Neural progenitor cell (in vitro differentiated cells): ENCODE measurements at regions not wholly inside any gene's neighbourhood (a gene's known extent, or its start where the extent isn't known, plus 50 kb on each side); places are given as distances from the start of the nearest gene placed in this dataset.

Experiments
- DNase-seq: peaks from one replicate; pipeline ENCODE4 v3.0.0-alpha.2; 2016; ENCODE audit warnings: low spot score
- H2AFZ ChIP-seq: fragments of 200-600 bp; sonication (generic); replicated peaks from 2 replicates; pipeline ENCODE4 v1.6.1; 2016; ENCODE audit warnings: antibody characterized with exemption
- H3F3A ChIP-seq: fragments of 200-600 bp; sonication (generic); 2 replicates; pipeline ENCODE4 v1.6.1; 2016; ENCODE audit warnings: antibody characterized with exemption, low read depth
- H3K27ac ChIP-seq: fragments of 200-600 bp; sonication (generic); 2 replicates; pipeline ENCODE4 v1.5.1; 2016; ENCODE audit warnings: mild to moderate bottlenecking
- H3K27me3 ChIP-seq: fragments of 200-600 bp; sonication (generic); 2 replicates; pipeline ENCODE4 v1.6.1; 2016; ENCODE audit warnings: mild to moderate bottlenecking, moderate library complexity
- H3K36me3 ChIP-seq: fragments of 200-600 bp; sonication (generic); 2 replicates; pipeline ENCODE4 v1.5.1; 2016
- H3K4me1 ChIP-seq: fragments of 200-600 bp; sonication (generic); 2 replicates; pipeline ENCODE4 v1.6.1; 2016; ENCODE audit warnings: mixed run types
- H3K4me2 ChIP-seq: fragments of 200-600 bp; sonication (generic); 2 replicates; pipeline ENCODE4 v1.6.1; 2016
- H3K4me3 ChIP-seq: fragments of 200-600 bp; sonication (generic); 2 replicates; pipeline ENCODE4 v1.5.1; 2016
- H3K79me2 ChIP-seq: fragments of 200-600 bp; sonication (generic); 2 replicates; pipeline ENCODE4 v1.6.1; 2016; ENCODE audit warnings: low read depth
- H3K9ac ChIP-seq: fragments of 200-600 bp; sonication (generic); 2 replicates; pipeline ENCODE4 v1.6.1; 2016
- H3K9me3 ChIP-seq: fragments of 200-600 bp; sonication (generic); 2 replicates; pipeline ENCODE4 v1.5.1; 2016; ENCODE audit warnings: low read depth
- H4K20me1 ChIP-seq: fragments of 200-600 bp; sonication (generic); 2 replicates; pipeline ENCODE4 v1.6.1; 2016; ENCODE audit warnings: low read depth
- H3K27ac Mint-ChIP-seq: 3 replicates; pipeline ENCODE4 v1.8.0; 2021; ENCODE audit warnings: mixed read lengths
- H3K27me3 Mint-ChIP-seq: 2 replicates; pipeline ENCODE4 v1.8.0; 2022; ENCODE audit warnings: low read depth, mild to moderate bottlenecking, inconsistent platforms, moderate library complexity, mixed read lengths; ENCODE audit not compliant: insufficient read depth
- H3K36me3 Mint-ChIP-seq: 3 replicates; pipeline ENCODE4 v1.8.0; 2021; ENCODE audit warnings: mixed read lengths
- H3K4me1 Mint-ChIP-seq: 3 replicates; pipeline ENCODE4 v1.8.0; 2021; ENCODE audit warnings: mixed read lengths
- H3K4me3 Mint-ChIP-seq: 3 replicates; pipeline ENCODE4 v1.8.0; 2021; ENCODE audit warnings: mild to moderate bottlenecking, moderate library complexity, mixed read lengths
- H3K9me3 Mint-ChIP-seq: 3 replicates; pipeline ENCODE4 v1.8.0; 2020; ENCODE audit warnings: mixed read lengths
- CTCF ChIP-seq: fragments of 200-600 bp; sonication (generic); IDR thresholded peaks from 2 replicates; pipeline ENCODE4 v1.5.1; 2017; ENCODE audit warnings: antibody characterized with exemption, mild to moderate bottlenecking
- EZH2 ChIP-seq: fragments of 200-600 bp; sonication (generic); IDR thresholded peaks from 2 replicates; pipeline ENCODE4 v1.6.1; 2017; ENCODE audit warnings: antibody characterized with exemption, mild to moderate bottlenecking, moderate library complexity
- EZH2phosphoT487 ChIP-seq: fragments of 200-600 bp; sonication (generic); IDR thresholded peaks from 2 replicates; pipeline ENCODE4 v1.6.1; 2017; ENCODE audit warnings: antibody characterized with exemption

- Histone ChIP-seq H3K27me3 (no peaks in the 10 kb centered on the region), H2AFZ (no peak overlapping the region), H3K4me2 (no peak overlapping the region), H3K27ac (no peak overlapping the region), H3K9ac (no peak overlapping the region), H3F3A (no peaks in the 10 kb centered on the region), H3K4me1 (no peaks in the 10 kb centered on the region), H3K79me2 (no peaks in the 10 kb centered on the region), H3K9me3 (no peaks in the 10 kb centered on the region), H3K4me3 (no peak overlapping the region), H4K20me1 (no peaks in the 10 kb centered on the region), H3K36me3 (no peaks in the 10 kb centered on the region)
- no peak for DNase-seq
- Mint-ChIP-seq H3K36me3 (no peaks in the 10 kb centered on the region), H3K27ac (no peak overlapping the region), H3K27me3 (peaks cover 3% of the 10 kb centered on the region), H3K4me1 (no peaks in the 10 kb centered on the region), H3K4me3 (no peak overlapping the region), H3K9me3 (peaks cover 5% of the 10 kb centered on the region)
- no peak for TF ChIP-seq EZH2phosphoT487
Measured at GRCh38 chr9:115300116-115300515, 182.2 kb upstream of the TNC start.

- H3K27ac Mint-ChIP-seq, result no peak overlapping the region
- Histone ChIP-seq H3K9me3 (no peaks in the 10 kb centered on the region), H3F3A (no peaks in the 10 kb centered on the region), H3K36me3 (no peaks in the 10 kb centered on the region), H3K4me2 (no peak overlapping the region), H3K4me1 (no peaks in the 10 kb centered on the region), H2AFZ (peak overlapping the region; percentile 22), H3K79me2 (no peaks in the 10 kb centered on the region), H3K9ac (no peak overlapping the region), H3K27ac (no peak overlapping the region), H3K27me3 (no peaks in the 10 kb centered on the region), H3K4me3 (no peak overlapping the region), H4K20me1 (no peaks in the 10 kb centered on the region)
- H3K36me3 Mint-ChIP-seq, result no peaks in the 10 kb centered on the region
- no peak overlapping the region for H3K4me3 Mint-ChIP-seq
- H3K4me1 Mint-ChIP-seq, result no peaks in the 10 kb centered on the region
- peaks cover 5% of the 10 kb centered on the region for H3K9me3 Mint-ChIP-seq
- no peak for DNase-seq
- no peak for TF ChIP-seq EZH2phosphoT487
- H3K27me3 Mint-ChIP-seq, result peaks cover 3% of the 10 kb centered on the region
Measured at GRCh38 chr9:115300874-115301273, 182.9 kb upstream of the TNC start.

- no peaks in the 10 kb centered on the region for H4K20me1 ChIP-seq
- no peaks in the 10 kb centered on the region for H3K4me1 ChIP-seq
- H3K27ac ChIP-seq, result no peak overlapping the region
- H3K79me2 ChIP-seq, result no peaks in the 10 kb centered on the region
- H3K27me3 Mint-ChIP-seq, result peaks cover 3% of the 10 kb centered on the region
- peaks cover 5% of the 10 kb centered on the region for H3K9me3 Mint-ChIP-seq
- H2AFZ ChIP-seq, result no peak overlapping the region
- H3K4me2 ChIP-seq, result no peak overlapping the region
- H3K36me3 Mint-ChIP-seq, result no peaks in the 10 kb centered on the region
- no peaks in the 10 kb centered on the region for H3K27me3 ChIP-seq
- H3K4me1 Mint-ChIP-seq, result no peaks in the 10 kb centered on the region
- H3F3A ChIP-seq, result no peaks in the 10 kb centered on the region
- no peak overlapping the region for H3K27ac Mint-ChIP-seq
- no peak overlapping the region for H3K9ac ChIP-seq
- no peaks in the 10 kb centered on the region for H3K36me3 ChIP-seq
- H3K4me3 ChIP-seq, result no peak overlapping the region
- no peak for DNase-seq
- H3K9me3 ChIP-seq, result no peaks in the 10 kb centered on the region
- TF ChIP-seq CTCF (no peak), EZH2 (no peak), EZH2phosphoT487 (no peak)
- H3K4me3 Mint-ChIP-seq, result no peak overlapping the region
Measured at GRCh38 chr9:115301581-115301980, 183.6 kb upstream of the TNC start.

GRCh38 chr9:115305543-115305942 is 187.6 kb upstream of the TNC start:
- Histone ChIP-seq H4K20me1 (no peaks in the 10 kb centered on the region), H3K9ac (no peak overlapping the region), H3K27me3 (no peaks in the 10 kb centered on the region), H3F3A (no peaks in the 10 kb centered on the region), H3K4me1 (no peaks in the 10 kb centered on the region), H3K79me2 (no peaks in the 10 kb centered on the region), H3K36me3 (no peaks in the 10 kb centered on the region), H2AFZ (peak overlapping the region; percentile 51), H3K27ac (no peak overlapping the region), H3K4me2 (no peak overlapping the region), H3K9me3 (no peaks in the 10 kb centered on the region), H3K4me3 (no peak overlapping the region)
- Mint-ChIP-seq H3K9me3 (peaks cover 2% of the 10 kb centered on the region), H3K4me1 (no peaks in the 10 kb centered on the region), H3K36me3 (no peaks in the 10 kb centered on the region), H3K4me3 (no peak overlapping the region), H3K27ac (no peak overlapping the region), H3K27me3 (no peaks in the 10 kb centered on the region)
- TF ChIP-seq CTCF, result no peak
- TF ChIP-seq EZH2phosphoT487, result no peak
- no peak for TF ChIP-seq EZH2
- DNase-seq, result no peak
